ENCODE measurements at regions not wholly inside any gene's neighbourhood (a gene's known extent, or its start where the extent isn't known, plus 50 kb on each side); places are given as distances from the start of the nearest gene placed in this dataset.
"Not testable (repeated sequence)": the region's sequence is repeated elsewhere in the genome, so short reads cannot be mapped to it uniquely, and the experiment has no call there.

- intact Hi-C loops (cut with DNase I; ENCODE audit: low total_unique reads), result no loop called here
- Histone ChIP-seq H3K4me3 (no peak overlapping the region), H3K27ac (no peak overlapping the region), H3K4me1 (no peaks in the 10 kb centered on the region), H3K9me3 (no peaks in the 10 kb centered on the region), H3K27me3 (no peaks in the 10 kb centered on the region), H3K36me3 (no peaks in the 10 kb centered on the region)
- TF ChIP-seq CTCF (IDR thresholded peaks at IDR 0.05) (no peak), POLR2A (IDR thresholded peaks at IDR 0.05) (no peak)
- DNase-seq, result no peak
These were observed 108.8 kb upstream of the BMPER start for GRCh38 chr7:33796538-33796937.

- H3K36me3 ChIP-seq; H3K9me3 ChIP-seq; H3K27ac ChIP-seq; H3K4me1 ChIP-seq; DNase-seq; H3K4me3 ChIP-seq; H3K27me3 ChIP-seq; intact Hi-C loops (cut with DNase I; ENCODE audit: low total_unique reads): not testable (repeated sequence)
These were observed 107.8 kb upstream of the BMPER start for GRCh38 chr7:33797512-33797911.

GRCh38 chr7:33798686-33799325, 106.5 kb upstream of the BMPER start:
- intact Hi-C loops (cut with DNase I; ENCODE audit: low total_unique reads), result no loop called here

GRCh38 chr7:33799766-33800165, 105.6 kb upstream of the BMPER start:
- Histone ChIP-seq H3K36me3 (no peaks in the 10 kb centered on the region), H3K27ac (no peak overlapping the region), H3K9me3 (no peaks in the 10 kb centered on the region), H3K4me3 (no peak overlapping the region), H3K27me3 (no peaks in the 10 kb centered on the region), H3K4me1 (no peaks in the 10 kb centered on the region)
- no peak for TF ChIP-seq POLR2A (IDR thresholded peaks at IDR 0.05)
- no peak for TF ChIP-seq CTCF (IDR thresholded peaks at IDR 0.05)
- no peak for DNase-seq
- intact Hi-C loops (cut with DNase I; ENCODE audit: low total_unique reads), result no loop called here

More at GRCh38 chr7:33798686-33799325, 106.5 kb upstream of the BMPER start:
- no peaks in the 10 kb centered on the region for H3K36me3 ChIP-seq
- TF ChIP-seq POLR2A (IDR thresholded peaks at IDR 0.05), result no peak
- no peak for TF ChIP-seq CTCF (IDR thresholded peaks at IDR 0.05)
- no peaks in the 10 kb centered on the region for H3K27me3 ChIP-seq
- H3K27ac ChIP-seq, result no peak overlapping the region
- no peaks in the 10 kb centered on the region for H3K9me3 ChIP-seq
- H3K4me3 ChIP-seq, result no peak overlapping the region
- DNase-seq, result no peak
- no peaks in the 10 kb centered on the region for H3K4me1 ChIP-seq

GRCh38 chr7:33802600-33802999, 102.7 kb upstream of the BMPER start:
- no peak for TF ChIP-seq CTCF (IDR thresholded peaks at IDR 0.05)
- TF ChIP-seq POLR2A (IDR thresholded peaks at IDR 0.05), result no peak
- Histone ChIP-seq H3K36me3 (no peaks in the 10 kb centered on the region), H3K4me1 (peaks cover 0 to 9% of the 10 kb centered on the region in 2 donors), H3K4me3 (no peak overlapping the region), H3K9me3 (no peaks in the 10 kb centered on the region), H3K27ac (no peak overlapping the region), H3K27me3 (no peaks in the 10 kb centered on the region)
- no peak for DNase-seq
- intact Hi-C loops (cut with DNase I; ENCODE audit: low total_unique reads), result no loop called here
